KG1 (cell line): ENCODE measurements at regions not wholly inside any gene's neighbourhood (a gene's known extent, or its start where the extent isn't known, plus 50 kb on each side); places are given as distances from the start of the nearest gene placed in this dataset.

Experiments used
- DNase-seq: peaks from one replicate; lab custom pipeline; 2025; lab: John Stamatoyannopoulos, UW

DNA sequence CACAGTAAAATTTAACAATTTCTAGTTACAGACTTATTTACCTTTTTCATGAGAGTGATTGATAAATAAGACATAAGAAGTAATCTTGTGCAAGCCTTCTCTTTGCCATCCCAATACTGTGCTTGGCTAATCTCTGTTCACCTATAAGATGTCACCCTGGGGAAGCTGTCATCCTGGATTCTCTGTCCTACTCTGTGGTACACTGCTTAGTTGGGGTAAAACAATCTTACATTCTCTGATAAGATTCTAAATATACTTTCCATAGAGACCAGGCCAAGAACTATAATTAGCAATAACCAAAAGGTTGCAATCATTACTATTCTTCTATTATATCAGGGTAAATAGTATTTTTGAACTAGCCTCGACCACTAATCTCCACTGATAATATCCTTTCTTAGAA is 1218.3 kb upstream of the CADM2 start:
- no peak for DNase-seq

DNA sequence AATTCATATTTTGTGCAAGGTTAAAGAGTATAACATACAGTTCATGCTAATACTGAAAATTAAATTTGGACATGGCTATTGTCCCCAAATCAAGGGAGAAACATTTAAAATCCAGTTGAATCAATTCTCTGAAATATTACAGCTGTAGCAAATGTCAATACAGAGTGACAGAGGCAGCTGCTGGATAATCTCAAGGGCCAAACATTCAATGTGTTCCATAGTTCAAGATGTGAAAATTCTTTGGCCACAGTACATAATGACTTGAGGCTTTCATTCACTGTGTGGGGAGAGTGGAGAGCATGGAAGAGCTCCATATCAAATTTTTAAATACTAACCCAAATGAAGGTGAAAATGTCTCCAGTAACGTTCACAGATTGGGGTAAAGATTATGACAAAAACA is 1192.8 kb upstream of the CADM2 start:
- no peak for DNase-seq

DNA sequence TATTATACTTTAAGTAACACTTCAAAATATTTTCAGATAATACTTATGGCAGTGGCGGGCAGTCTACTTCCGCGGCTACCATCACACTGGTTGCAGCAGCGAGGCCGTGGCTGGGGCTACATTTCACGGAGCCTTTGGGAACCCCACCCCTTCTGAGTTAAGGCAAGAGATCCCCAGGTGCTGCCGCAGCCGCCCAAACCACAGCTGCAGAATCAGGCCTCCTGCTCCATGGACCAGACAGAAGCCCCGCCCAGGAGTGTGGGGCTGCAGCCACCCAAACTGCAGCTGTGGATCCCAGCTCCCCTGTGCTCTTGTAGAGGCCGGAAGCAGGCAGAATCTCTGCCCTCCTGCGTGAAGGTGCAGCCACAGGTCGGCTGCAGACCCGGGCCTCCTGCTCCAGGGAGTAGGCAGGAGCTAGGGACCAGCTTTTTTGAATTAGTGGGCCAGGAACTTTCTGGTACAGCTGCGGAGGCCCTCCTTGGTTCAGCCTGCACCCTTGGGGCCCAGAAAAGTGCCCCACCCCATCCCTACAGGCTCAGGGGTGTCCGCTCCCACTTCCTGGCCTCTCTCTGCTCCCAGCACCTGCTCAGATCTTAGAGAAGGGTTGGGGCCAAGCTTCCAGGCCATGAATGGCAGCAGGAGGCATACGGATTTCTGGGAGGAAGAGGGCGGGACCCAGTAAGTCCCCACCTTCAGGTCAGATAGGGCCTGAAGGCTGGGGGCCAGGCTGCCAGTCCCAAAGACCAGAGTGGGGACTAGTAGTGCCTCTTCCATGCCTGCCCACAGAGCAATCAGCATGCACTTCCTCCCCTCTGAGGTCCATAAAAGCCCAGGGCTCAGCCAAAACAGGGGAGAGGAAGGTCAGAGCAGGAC is 1188.8 kb upstream of the CADM2 start:
- DNase-seq, result no peak

DNA sequence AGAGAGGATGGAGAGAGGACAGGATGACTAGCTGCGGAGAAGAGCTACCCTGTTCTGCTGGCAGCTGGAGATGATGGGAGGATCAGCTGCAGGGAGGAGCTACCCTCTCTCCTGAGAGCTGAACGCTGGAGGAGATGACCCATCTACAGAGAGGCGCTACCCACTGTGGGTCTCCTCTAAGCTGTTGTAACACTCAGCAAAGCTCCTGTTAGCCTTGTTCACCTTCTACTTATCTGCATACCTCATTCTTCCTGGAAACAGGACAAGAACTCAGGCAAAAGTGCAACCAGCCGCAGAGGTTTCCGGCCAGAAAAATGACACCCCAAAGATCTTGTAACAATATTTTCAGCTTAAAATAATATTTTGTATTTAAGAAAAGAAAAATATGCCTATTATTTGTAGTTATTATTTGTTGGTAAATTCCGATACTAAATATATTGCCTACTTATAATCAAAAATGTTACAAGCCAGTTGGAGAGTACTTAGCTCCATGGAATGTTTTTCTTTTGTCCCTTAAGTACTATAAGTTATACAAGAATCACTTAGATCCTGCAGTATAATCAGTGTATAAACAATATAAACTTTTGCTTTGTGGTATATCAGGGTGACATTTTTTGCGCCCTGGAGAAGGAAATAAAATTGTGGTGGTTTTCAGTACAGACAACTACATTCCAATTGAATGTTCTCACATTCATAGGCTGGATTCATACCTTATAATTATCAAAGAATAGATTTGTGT is 1188.0 kb upstream of the CADM2 start:
- DNase-seq, result no peak

DNA sequence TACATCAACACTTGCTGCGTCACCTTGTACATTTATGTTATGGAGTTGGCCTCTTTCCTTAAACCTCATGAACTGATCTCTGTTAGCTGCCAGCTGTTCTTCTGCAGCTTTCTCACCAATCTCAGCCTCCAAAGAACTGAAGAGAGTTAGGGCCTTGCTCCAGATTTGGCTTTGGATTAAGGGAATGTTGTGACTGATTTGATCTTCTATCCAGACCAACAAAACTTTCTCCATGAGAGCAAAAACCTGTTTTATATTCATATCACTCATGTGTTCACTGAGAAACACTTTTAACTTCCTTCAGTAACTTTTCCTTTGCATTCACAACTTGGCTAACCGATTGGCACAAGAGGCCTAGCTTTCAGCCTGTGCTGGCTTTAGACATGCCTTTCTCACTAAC is 1156.0 kb upstream of the CADM2 start:
- no peak for DNase-seq

DNA sequence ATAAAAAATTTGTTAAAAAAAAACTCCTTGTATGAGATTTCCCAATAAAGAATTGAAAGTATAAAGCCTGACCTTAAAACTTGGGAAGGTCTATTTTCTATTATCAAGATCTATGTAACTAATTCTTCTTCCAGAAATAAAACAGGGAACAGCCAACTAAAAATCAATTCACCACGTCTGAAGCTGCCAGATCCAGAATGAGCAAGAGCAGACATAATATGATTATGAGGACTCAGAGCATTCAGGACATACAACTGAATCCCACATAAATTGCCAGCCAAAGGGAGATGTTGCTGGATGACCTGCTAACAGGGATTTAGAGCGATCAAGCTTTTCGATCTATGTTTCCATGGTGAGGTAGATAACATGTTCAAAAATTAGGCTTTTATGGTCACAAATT is 1151.3 kb upstream of the CADM2 start:
- no peak for DNase-seq

DNA sequence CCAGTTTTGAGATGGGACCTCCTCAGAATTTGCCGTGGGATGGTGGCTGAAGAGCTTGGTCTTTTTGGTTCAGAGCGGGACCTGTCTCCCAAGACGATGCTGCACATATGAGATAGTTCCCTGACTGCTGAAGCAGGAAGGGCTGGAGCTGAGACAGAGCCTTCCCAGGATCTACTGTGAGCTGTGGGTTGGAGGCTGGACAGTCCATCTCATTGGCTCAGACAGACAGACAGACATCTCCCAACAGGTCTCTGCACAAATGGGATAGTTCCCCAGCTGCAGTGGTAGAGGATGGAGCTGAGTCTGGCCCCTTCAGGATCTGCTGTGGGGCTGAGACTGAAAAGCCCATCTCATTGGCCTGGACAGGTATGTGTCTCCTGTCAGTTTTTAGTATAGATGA is 1145.6 kb upstream of the CADM2 start:
- DNase-seq, result no peak

DNA sequence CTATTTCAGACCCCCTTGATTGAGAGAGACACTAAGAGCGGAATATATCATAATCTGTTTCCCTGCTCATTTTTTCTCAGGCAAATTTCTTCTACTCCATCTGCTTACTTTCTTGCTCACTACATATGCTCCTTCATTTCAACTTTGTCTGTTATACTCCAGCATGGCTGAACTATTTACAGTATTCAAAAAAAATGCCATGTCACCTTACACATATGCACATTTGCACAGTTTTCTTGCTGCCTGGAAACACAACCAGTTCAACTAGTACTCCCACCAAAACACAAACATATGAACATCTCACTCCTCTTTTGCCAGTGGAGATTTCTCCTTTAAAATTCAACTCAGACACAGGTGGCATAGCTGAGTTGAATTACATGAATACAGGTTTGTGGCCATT is 1142.1 kb upstream of the CADM2 start:
- no peak for DNase-seq

DNA sequence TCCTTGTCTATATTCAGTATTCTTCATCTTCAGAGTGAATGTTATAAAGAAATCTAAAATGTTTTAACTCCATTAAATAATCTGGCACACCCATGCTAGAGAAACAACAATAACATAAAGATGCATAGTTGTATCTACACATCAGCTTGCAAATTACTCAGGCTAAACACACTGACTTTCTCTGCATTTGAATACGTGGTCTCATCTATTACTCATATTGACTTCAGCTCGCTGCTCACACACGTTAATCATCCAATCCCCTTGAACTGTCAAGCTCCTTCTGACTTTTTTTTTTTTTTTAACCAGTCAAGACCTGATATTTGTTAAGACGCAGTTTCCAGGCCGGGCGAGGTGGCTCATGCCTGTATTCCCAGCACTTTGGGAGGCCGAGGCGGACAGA is 1137.3 kb upstream of the CADM2 start:
- no peak for DNase-seq

DNA sequence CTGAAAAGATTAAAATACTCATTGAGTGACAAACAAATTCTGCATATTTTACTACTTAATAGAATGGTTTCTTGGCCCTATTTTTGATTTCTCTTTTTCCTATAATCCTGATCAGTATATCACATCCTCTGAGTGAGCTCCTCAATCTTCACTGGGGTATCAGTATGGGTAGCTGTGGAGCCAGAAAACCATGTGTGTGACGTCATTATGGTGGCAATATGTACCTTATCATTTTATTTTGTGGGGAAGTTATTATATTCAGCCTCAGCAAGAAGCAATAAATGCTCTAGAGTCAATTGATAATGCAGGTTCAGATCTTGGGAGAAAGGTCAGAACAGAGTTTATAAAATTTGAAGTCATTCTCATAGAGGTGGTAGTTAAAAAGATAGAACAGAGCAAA is 1135.7 kb upstream of the CADM2 start:
- no peak for DNase-seq

DNA sequence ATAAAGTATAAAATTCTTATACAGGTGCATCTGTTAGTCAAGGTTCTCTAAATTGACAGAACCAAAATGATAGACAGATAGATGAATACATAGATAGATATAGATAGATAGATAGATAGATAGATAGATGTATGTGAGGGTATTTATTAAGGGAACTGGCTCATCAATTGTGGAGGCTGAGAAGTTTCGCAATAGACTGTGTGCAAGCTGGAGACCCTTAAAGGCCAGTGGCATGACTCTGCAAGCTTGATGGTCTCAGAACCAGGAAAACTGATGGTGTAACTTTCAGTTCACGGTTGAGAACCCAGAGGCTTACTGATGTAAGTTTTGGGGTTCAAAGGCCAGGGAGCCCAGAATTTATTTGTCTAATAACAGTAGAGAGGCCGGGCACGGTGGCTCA is 1123.7 kb upstream of the CADM2 start:
- DNase-seq, result no peak

DNA sequence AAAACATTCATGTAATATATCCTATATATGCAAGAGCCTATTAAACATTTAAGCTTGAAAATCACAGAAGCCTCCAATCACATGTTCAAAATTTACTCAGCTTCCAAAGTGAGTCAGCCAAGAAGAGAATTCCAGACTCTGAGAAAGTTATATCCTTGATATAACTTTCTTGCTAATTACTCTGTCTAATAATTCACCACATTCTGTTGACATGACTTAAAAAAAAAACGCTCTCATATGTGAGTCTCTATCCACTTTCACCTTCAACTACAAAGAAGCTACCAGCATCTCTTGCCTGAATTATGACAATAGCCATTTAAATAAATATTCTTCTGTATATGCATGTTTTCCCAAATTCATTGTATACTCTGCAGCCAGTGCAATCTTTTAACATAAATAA is 1116.3 kb upstream of the CADM2 start:
- no peak for DNase-seq

DNA sequence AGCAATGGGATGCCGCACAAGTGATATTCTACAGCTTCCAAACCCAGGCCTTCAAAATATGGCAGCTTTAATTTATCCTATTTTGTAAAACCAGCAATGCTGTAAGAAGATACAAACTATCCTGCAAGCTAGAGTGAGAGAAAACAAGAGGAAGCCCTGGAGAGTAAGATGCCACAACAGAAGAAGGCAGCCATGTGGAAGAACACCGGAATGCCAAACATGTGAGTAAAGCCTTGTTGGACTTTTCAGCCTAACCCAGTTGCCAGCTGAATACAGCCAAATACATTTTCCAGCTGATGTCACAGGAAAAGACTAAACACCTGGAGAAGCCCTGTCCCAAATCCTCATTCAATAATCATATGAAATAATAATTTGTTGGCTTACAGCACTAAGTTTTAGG is 1115.1 kb upstream of the CADM2 start:
- no peak for DNase-seq

DNA sequence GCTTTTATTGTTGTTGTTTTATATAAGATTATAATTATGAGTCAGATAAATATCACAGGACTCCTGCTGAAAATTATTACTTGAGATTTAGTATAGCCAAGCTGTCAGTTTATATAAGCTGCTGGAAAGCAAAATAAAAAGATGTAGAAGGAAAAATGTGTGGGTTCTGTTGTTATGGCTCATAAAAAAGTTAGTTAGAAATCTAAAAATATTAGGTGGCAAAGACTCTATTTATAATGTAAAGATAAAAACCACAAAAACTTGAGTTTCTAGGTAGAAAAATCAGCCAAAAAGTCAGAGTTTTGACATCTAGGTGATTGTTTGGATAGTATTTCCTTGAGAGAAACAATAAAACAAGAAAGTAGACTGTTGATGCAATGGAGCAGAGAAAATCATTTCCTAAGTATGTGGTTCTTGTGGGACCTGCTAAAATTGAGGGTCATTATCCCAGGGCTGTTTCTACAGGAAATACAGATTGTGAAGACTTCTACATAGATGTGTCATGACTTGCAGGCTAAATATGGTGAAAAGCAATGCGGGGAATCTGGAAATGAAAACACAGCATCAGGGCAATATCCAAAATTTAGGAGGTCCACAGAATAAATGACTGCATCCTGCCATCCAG is 1109.6 kb upstream of the CADM2 start:
- no peak for DNase-seq

DNA sequence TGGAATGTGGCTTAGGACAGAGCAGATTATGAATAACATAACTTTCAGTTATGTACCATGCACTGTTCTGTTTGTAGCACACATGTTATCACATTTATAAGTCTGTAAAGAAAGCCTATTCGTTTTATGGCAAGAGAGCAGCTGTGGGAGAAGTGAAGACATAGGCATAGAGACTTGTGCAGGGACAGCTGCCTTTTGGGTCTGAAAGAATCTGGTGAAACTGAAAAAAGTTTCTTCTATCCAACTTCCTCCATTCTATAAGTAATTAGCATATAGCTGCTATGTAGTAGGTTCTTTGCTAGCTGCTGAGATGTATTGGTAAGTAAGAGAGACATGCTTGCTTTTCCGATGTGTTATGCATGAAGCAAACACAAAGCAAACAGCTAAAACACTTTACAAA is 1095.4 kb upstream of the CADM2 start:
- no peak for DNase-seq

DNA sequence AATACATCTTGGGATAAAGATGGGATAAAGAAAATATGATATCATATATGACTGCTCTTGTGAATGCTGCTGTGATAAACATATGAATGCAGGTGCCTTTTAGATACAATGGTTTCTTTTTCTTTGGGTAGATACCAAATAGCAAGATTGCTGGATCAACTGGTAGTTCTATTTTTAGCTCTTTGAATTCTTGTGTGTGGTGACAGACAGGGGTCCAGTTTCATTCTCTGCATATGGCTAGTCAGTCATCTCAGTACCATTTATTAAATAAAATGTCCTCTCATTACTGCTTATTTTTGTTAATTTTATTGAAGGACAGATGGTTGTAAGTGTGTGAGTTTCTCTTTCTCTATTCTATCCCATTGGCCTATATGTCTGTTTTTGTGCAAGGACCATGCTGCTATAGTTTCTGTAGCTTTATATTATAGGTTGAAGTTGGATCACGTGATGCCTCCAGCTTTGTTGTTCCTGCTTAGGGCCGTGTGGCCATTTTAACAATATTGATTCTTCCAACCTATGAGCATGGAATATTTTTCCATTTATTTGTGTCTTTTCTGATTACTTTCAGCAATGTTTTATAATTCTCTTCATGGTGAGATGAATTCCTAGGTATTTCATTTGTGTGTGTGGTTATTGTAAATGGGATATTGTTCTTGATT is 1089.8 kb upstream of the CADM2 start:
- no peak for DNase-seq

DNA sequence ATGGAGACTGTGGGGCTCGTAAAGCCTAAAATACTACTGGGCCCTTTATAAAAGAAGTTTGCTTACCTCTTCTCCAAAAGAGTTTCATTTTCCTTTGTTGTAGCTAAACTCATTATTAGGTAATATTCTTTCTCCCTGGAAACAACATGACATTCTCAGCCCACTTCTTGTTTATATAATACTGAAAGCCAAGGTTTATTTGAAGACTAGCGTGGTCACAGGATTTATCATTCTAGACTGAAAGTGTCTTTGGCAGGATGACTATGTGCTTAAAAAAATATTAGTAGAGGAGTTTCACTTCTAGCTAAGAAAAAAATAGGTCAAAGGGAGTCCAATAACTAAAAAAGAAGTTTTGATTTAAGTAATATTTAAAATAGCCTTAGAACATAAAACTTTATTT is 1085.2 kb upstream of the CADM2 start:
- no peak for DNase-seq

DNA sequence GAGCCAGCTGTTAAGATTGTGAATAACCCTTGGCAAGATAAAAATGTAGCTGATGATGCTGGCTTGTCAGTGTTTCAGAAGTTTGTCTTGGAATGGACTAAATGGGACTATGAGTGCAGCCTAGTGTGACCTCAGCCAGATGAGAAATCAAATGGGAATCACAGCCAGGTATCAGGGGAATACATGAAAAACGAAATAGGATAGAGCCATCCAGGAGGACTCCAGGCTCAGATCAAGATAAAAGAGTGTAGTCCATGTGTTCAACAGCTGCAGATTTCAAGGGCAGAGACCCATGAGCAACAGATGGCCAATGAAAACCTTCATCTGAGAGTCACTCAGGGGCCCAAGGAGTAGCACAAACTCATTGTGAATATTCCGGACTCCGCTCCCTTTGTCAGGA is 1080.9 kb upstream of the CADM2 start:
- DNase-seq, result no peak

DNA sequence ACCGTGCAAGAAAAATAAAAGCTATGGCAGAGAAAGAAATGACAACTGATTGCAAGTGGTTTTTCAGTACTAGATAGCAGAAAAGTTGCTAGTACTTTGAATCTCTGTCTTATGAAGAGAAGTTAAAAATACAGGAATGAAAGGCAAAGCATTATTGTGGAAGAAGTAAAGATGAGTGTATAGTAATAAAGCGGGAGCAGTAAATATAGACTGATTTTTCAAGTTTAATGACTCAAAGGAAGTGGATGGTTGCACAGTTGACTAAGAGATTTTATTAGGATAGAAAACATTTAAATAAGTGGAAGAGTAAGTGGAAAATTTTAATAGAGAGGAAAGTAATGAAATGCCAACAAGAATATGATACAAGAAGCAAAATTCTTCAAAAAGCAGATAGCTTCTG is 1076.1 kb upstream of the CADM2 start:
- no peak for DNase-seq

DNA sequence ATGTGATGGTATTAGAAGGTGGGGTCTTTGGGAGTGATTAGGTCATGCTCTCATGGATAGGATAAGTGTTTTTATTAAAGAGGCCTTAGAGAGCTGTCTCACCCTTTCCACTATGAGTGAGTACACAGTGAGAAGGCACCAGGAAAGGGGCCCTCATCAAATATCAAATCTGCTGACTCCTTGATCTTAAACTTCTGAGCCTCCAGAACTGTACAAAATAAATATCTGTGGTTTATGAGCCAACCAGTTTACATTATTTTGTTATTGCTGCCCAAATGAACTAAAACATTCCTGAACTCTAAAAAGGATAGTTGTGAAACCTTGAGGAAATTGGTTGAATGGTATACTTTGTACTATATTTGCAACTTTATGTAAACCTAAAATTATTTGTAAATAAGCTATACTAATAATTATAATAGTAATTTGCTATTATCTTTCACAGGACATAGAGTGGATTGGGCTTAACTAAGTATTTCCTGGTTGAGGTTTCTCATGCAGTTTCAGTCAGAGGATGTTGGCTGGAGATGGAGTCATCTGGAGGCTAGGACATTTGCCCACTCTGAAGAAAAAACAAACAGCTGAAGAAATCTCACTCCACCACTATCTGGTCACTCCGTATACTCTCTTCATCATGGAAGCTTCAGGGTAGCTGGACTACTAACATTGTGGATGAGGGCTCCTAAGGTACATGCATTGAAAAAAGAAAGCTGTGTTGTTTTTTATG is 1068.6 kb upstream of the CADM2 start:
- no peak for DNase-seq

DNA sequence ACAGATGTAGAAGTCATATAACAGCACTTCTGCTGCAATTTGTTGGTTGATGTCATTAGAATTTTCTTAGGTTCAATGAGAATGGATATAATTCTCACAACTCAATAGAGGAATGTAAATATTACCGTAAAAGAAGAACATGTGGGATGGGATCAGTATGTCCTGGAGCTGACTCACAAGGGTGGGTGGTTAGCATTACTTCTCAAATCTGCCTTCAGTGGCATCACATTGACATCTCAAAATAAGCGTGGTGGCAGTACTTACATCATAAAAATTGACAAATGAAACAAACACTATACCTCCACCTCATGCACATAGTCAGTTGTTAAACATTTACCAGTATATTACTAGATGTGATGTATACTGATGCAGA is 1068.0 kb upstream of the CADM2 start:
- no peak for DNase-seq

DNA sequence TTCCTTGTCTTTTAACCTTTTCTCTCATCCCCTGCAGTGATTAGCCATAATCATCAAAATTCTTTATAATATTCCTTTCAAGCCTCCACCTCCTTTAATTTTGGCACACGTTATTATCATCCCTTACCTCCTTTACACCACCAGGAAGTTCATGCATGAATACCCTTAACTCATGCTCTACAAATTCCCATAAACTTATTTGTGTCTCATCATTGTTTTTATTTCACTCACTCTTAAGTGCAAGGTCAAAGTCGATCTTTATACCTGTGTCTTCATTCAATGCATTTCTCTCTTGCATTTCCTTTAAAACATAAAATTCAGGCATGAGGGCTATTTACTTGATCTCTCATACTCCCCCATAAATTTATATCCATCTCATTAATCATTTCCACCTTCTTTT is 1064.6 kb upstream of the CADM2 start:
- DNase-seq, result no peak
